ENCODE measurements at regions not wholly inside any gene's neighbourhood (a gene's known extent, or its start where the extent isn't known, plus 50 kb on each side); places are given as distances from the start of the nearest gene placed in this dataset.

DNA sequence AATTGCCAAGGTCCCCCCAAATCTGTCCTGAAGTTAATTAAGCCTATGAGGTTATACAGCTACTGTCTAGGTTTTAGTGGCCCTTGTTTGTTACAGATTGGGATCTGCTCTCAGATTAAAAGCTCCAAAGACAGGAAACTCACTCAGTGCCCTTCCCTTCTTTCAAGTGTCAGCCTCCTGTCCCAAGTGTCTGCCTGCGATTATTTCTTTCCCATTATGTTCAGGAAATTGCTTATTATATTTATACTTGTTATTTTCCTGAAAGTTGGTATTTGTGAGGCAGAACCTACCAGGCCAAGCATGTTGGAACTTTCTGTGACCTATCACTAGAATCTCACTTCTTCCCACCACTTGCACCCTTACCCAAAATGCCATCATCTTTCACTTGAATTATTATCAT, 173.2 kb downstream of the AREG start:
- TF ChIP-seq ZNF274 (IDR thresholded peaks at IDR 0.05; ENCODE audit: low read depth, low read length) = no peak
- no peak for TF ChIP-seq SUZ12 (IDR thresholded peaks at IDR 0.05; ENCODE audit: extremely low read depth, insufficient read depth, insufficient read length)
- no peak for TF ChIP-seq YY1 (IDR thresholded peaks at IDR 0.05; ENCODE audit: insufficient read depth, insufficient read length)

Measured in NT2/D1 (cell line).